ENCODE measurements at regions not wholly inside any gene's neighbourhood (a gene's known extent, or its start where the extent isn't known, plus 50 kb on each side); places are given as distances from the start of the nearest gene placed in this dataset.

GRCh38 chr6:95431637-95432228 lies 145.6 kb upstream of the MANEA start:
- no peaks in the 10 kb centered on the region for H3K36me3 ChIP-seq (ENCODE audit: insufficient read depth, low read length)
- no peak overlapping the region for H3K4me2 ChIP-seq (ENCODE audit: low read length)
- H3K9ac ChIP-seq (ENCODE audit: low read depth, low read length): no peak overlapping the region
- no peaks in the 10 kb centered on the region for H3K9me3 ChIP-seq (replicated peaks; ENCODE audit: low read length)
- no peak overlapping the region for H3K4me3 ChIP-seq (ENCODE audit: low read length)
- H3K27me3 ChIP-seq (ENCODE audit: control insufficient read depth, insufficient read depth, low read length): no peaks in the 10 kb centered on the region
- no peaks in the 10 kb centered on the region for H3K4me1 ChIP-seq (ENCODE audit: control insufficient read depth, insufficient read depth, low read length)

GRCh38 chr6:95439741-95440140 lies 137.6 kb upstream of the MANEA start:
- Histone ChIP-seq H3K4me1 (ENCODE audit: control insufficient read depth, insufficient read depth, low read length) (no peaks in the 10 kb centered on the region), H3K9ac (ENCODE audit: low read depth, low read length) (no peak overlapping the region), H3K36me3 (ENCODE audit: insufficient read depth, low read length) (no peaks in the 10 kb centered on the region), H3K9me3 (replicated peaks; ENCODE audit: low read length) (no peaks in the 10 kb centered on the region), H3K4me2 (ENCODE audit: low read length) (no peak overlapping the region), H3K4me3 (ENCODE audit: low read length) (no peak overlapping the region), H3K27me3 (ENCODE audit: control insufficient read depth, insufficient read depth, low read length) (no peaks in the 10 kb centered on the region)

- Histone ChIP-seq H3K27me3 (ENCODE audit: control insufficient read depth, insufficient read depth, low read length) (no peaks in the 10 kb centered on the region), H3K4me1 (ENCODE audit: control insufficient read depth, insufficient read depth, low read length) (no peaks in the 10 kb centered on the region), H3K36me3 (ENCODE audit: insufficient read depth, low read length) (no peaks in the 10 kb centered on the region), H3K9me3 (replicated peaks; ENCODE audit: low read length) (no peaks in the 10 kb centered on the region), H3K4me2 (ENCODE audit: low read length) (no peak overlapping the region), H3K4me3 (ENCODE audit: low read length) (no peak overlapping the region), H3K9ac (ENCODE audit: low read depth, low read length) (no peak overlapping the region)
Measured at GRCh38 chr6:95448208-95448607, 129.1 kb upstream of the MANEA start.

GRCh38 chr6:95469511-95469910 lies 107.8 kb upstream of the MANEA start:
- Histone ChIP-seq H3K4me1 (ENCODE audit: control insufficient read depth, insufficient read depth, low read length) (no peaks in the 10 kb centered on the region), H3K27me3 (ENCODE audit: control insufficient read depth, insufficient read depth, low read length) (no peaks in the 10 kb centered on the region), H3K9ac (ENCODE audit: low read depth, low read length) (no peak overlapping the region), H3K4me3 (ENCODE audit: low read length) (no peak overlapping the region), H3K9me3 (replicated peaks; ENCODE audit: low read length) (no peaks in the 10 kb centered on the region), H3K36me3 (ENCODE audit: insufficient read depth, low read length) (no peaks in the 10 kb centered on the region), H3K4me2 (ENCODE audit: low read length) (no peak overlapping the region)

- H3K9ac ChIP-seq (ENCODE audit: low read depth, low read length): no peak overlapping the region
- no peaks in the 10 kb centered on the region for H3K4me1 ChIP-seq (ENCODE audit: control insufficient read depth, insufficient read depth, low read length)
- H3K4me2 ChIP-seq (ENCODE audit: low read length): no peak overlapping the region
- H3K9me3 ChIP-seq (replicated peaks; ENCODE audit: low read length): no peaks in the 10 kb centered on the region
- H3K36me3 ChIP-seq (ENCODE audit: insufficient read depth, low read length): no peaks in the 10 kb centered on the region
- H3K4me3 ChIP-seq (ENCODE audit: low read length): no peak overlapping the region
- H3K27me3 ChIP-seq (ENCODE audit: control insufficient read depth, insufficient read depth, low read length): no peaks in the 10 kb centered on the region
Measured at GRCh38 chr6:95478941-95479340, 98.4 kb upstream of the MANEA start.

- no peak overlapping the region for H3K9ac ChIP-seq (ENCODE audit: low read depth, low read length)
Measured at GRCh38 chr6:95487817-95488216, 89.5 kb upstream of the MANEA start.

GRCh38 chr6:95489185-95489863 lies 88.0 kb upstream of the MANEA start:
- H3K9ac ChIP-seq (ENCODE audit: low read depth, low read length): no peak overlapping the region
- H3K4me2 ChIP-seq (ENCODE audit: low read length): no peak overlapping the region
- H3K4me1 ChIP-seq (ENCODE audit: control insufficient read depth, insufficient read depth, low read length): no peaks in the 10 kb centered on the region
- peaks cover 3% of the 10 kb centered on the region for H3K9me3 ChIP-seq (replicated peaks; ENCODE audit: low read length)
- no peaks in the 10 kb centered on the region for H3K36me3 ChIP-seq (ENCODE audit: insufficient read depth, low read length)
- no peak overlapping the region for H3K4me3 ChIP-seq (ENCODE audit: low read length)
- no peaks in the 10 kb centered on the region for H3K27me3 ChIP-seq (ENCODE audit: control insufficient read depth, insufficient read depth, low read length)

More at GRCh38 chr6:95487817-95488216, 89.5 kb upstream of the MANEA start:
- H3K9me3 ChIP-seq (replicated peaks; ENCODE audit: low read length): peaks cover 3% of the 10 kb centered on the region
- no peaks in the 10 kb centered on the region for H3K36me3 ChIP-seq (ENCODE audit: insufficient read depth, low read length)
- no peak overlapping the region for H3K4me2 ChIP-seq (ENCODE audit: low read length)
- no peaks in the 10 kb centered on the region for H3K27me3 ChIP-seq (ENCODE audit: control insufficient read depth, insufficient read depth, low read length)
- no peak overlapping the region for H3K4me3 ChIP-seq (ENCODE audit: low read length)
- H3K4me1 ChIP-seq (ENCODE audit: control insufficient read depth, insufficient read depth, low read length): no peaks in the 10 kb centered on the region

- Histone ChIP-seq H3K4me1 (ENCODE audit: control insufficient read depth, insufficient read depth, low read length) (no peaks in the 10 kb centered on the region), H3K4me2 (ENCODE audit: low read length) (no peak overlapping the region), H3K9me3 (replicated peaks; ENCODE audit: low read length) (peaks cover 3% of the 10 kb centered on the region), H3K4me3 (ENCODE audit: low read length) (no peak overlapping the region), H3K27me3 (ENCODE audit: control insufficient read depth, insufficient read depth, low read length) (no peaks in the 10 kb centered on the region), H3K9ac (ENCODE audit: low read depth, low read length) (no peak overlapping the region), H3K36me3 (ENCODE audit: insufficient read depth, low read length) (no peaks in the 10 kb centered on the region)
Measured at GRCh38 chr6:95496769-95497426, 80.4 kb upstream of the MANEA start.

GRCh38 chr6:95501032-95501904 lies 76.1 kb upstream of the MANEA start:
- no peaks in the 10 kb centered on the region for H3K36me3 ChIP-seq (ENCODE audit: insufficient read depth, low read length)
- H3K9ac ChIP-seq (ENCODE audit: low read depth, low read length): no peak overlapping the region

GRCh38 chr6:95503568-95503967 lies 73.8 kb upstream of the MANEA start:
- H3K36me3 ChIP-seq (ENCODE audit: insufficient read depth, low read length): no peaks in the 10 kb centered on the region
- no peak overlapping the region for H3K4me2 ChIP-seq (ENCODE audit: low read length)
- no peaks in the 10 kb centered on the region for H3K27me3 ChIP-seq (ENCODE audit: control insufficient read depth, insufficient read depth, low read length)
- peaks cover 3% of the 10 kb centered on the region for H3K9me3 ChIP-seq (replicated peaks; ENCODE audit: low read length)
- no peak overlapping the region for H3K4me3 ChIP-seq (ENCODE audit: low read length)
- no peak overlapping the region for H3K9ac ChIP-seq (ENCODE audit: low read depth, low read length)
- no peaks in the 10 kb centered on the region for H3K4me1 ChIP-seq (ENCODE audit: control insufficient read depth, insufficient read depth, low read length)

More at GRCh38 chr6:95501032-95501904, 76.1 kb upstream of the MANEA start:
- Histone ChIP-seq H3K4me1 (ENCODE audit: control insufficient read depth, insufficient read depth, low read length) (no peaks in the 10 kb centered on the region), H3K4me3 (ENCODE audit: low read length) (no peak overlapping the region), H3K9me3 (replicated peaks; ENCODE audit: low read length) (peaks cover 3% of the 10 kb centered on the region), H3K4me2 (ENCODE audit: low read length) (no peak overlapping the region), H3K27me3 (ENCODE audit: control insufficient read depth, insufficient read depth, low read length) (no peaks in the 10 kb centered on the region)

DNA sequence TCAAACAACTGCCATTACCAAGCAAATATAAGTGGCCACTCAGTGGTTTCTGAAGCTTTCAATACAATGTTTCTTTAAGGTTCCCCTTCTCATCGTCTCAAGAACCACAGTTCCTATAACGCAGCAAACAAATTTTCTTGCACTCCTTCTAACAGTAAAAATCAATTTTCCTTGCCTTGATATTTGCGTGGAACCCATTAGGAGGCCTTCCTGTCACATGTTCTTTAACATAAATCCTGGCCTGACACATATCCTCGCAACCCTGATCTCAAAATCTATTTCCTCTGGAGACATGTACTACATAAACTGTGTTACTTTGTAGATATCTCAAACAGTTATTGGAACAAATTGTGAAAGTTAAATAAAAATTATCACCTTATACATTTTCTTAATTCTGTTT lies 65.9 kb upstream of the MANEA start:
- Histone ChIP-seq H3K4me3 (ENCODE audit: low read length) (no peak overlapping the region), H3K9ac (ENCODE audit: low read depth, low read length) (no peak overlapping the region), H3K36me3 (ENCODE audit: insufficient read depth, low read length) (no peaks in the 10 kb centered on the region), H3K27me3 (ENCODE audit: control insufficient read depth, insufficient read depth, low read length) (no peaks in the 10 kb centered on the region), H3K4me2 (ENCODE audit: low read length) (no peak overlapping the region), H3K4me1 (ENCODE audit: control insufficient read depth, insufficient read depth, low read length) (no peaks in the 10 kb centered on the region), H3K9me3 (replicated peaks; ENCODE audit: low read length) (no peaks in the 10 kb centered on the region)
